Muscle of leg (tissue), 3 donors: ENCODE measurements at regions not wholly inside any gene's neighbourhood (a gene's known extent, or its start where the extent isn't known, plus 50 kb on each side); places are given as distances from the start of the nearest gene placed in this dataset.
A peak's percentile ranks its signal among the peaks of the same experiment; 100 is the strongest.
"Not testable (repeated sequence)": the region's sequence is repeated elsewhere in the genome, so short reads cannot be mapped to it uniquely, and the experiment has no call there.

Source experiments
- DNase-seq: peaks from one replicate; pipeline ENCODE4 v3.0.0; 2013
- H3K27ac ChIP-seq: one replicate; pipeline ENCODE4 v1.5.1; 2013; ENCODE audit warnings: mild to moderate bottlenecking, low read length, control low read depth
- H3K27me3 ChIP-seq: one replicate; pipeline ENCODE4 v1.6.1; 2013; ENCODE audit warnings: low read length; ENCODE audit not compliant: control insufficient read depth, insufficient read depth
- H3K36me3 ChIP-seq: one replicate; pipeline ENCODE4 v1.6.1; 2013; ENCODE audit warnings: low read length; ENCODE audit not compliant: control insufficient read depth, insufficient read depth
- H3K4me1 ChIP-seq: one replicate; pipeline ENCODE4 v1.6.1; 2013; ENCODE audit warnings: low read length; ENCODE audit not compliant: control insufficient read depth, insufficient read depth
- H3K4me3 ChIP-seq: one replicate; pipeline ENCODE4 v1.5.1; 2013; ENCODE audit warnings: low read length, control low read depth
- H3K9me3 ChIP-seq: replicated peaks from 2 replicates; pipeline ENCODE4 v1.6.1; 2013; ENCODE audit warnings: low read depth, low read length; ENCODE audit not compliant: control insufficient read depth
- WGBS: methylation state at CpG from one replicate; pipeline ENCODE4 v1.1.5; 2013; ENCODE audit warnings: missing lambda C conversion rate; ENCODE audit not compliant: insufficient coverage; 5-methylcytosine and 5-hydroxymethylcytosine counted together

DNA sequence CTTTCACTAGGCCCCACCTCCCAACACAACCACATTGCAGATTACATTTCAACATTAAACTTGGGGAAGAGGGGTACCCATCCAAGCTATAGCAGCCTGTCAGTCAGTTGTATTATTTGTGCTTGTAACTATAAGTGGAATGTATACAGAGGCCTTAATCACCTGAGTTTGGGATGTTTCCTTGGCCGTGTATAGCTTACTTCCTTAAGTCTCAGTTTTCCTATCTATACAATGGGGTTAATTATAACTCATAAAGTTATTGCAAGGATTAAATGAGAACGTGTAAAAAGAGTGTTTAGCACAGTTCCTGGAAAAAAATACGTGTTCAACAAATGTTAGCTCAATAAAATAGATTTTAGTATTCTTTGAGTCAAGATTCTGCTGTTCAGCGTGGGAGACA lies 165.5 kb upstream of the FAM20A start:
- Histone ChIP-seq H3K36me3 (no peaks in the 10 kb centered on the region), H3K27me3 (no peaks in the 10 kb centered on the region), H3K4me3 (no peak overlapping the region), H3K4me1 (no peaks in the 10 kb centered on the region), H3K9me3 (no peaks in the 10 kb centered on the region), H3K27ac (no peak overlapping the region)
- no CpG with 5 or more reads among the region's 4 CpGs for WGBS
- no peak for DNase-seq

GRCh38 chr17:68763562-68763961 lies 162.4 kb upstream of the FAM20A start:
- Histone ChIP-seq H3K27me3 (no peaks in the 10 kb centered on the region), H3K4me3 (no peak overlapping the region), H3K36me3 (no peaks in the 10 kb centered on the region), H3K4me1 (peaks cover 4% of the 10 kb centered on the region), H3K27ac (no peak overlapping the region), H3K9me3 (no peaks in the 10 kb centered on the region)
- no peak for DNase-seq
- 57% methylated on average over 1 of the region's 1 CpG for WGBS

DNA sequence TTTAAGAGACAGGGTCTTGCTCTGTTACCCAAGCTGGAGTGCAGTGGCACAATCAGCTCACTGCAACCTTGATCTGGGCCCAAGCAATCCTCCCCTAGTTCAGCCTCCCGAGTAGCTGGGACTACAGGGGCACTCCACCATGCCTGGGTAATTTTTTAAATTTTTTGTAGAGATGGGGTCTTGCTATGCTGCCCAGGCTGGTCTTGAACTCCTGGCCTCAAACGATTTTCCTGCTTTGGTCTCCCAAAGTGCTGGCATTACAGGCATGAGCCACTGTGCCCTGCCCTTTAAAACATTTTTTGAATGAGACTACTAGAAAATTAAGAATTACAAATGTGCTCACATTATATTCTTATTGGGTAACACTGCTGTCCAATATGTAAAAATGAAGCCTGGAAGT lies 161.7 kb upstream of the FAM20A start:
- WGBS, result no CpG with 5 or more reads among the region's 2 CpGs
- Histone ChIP-seq H3K27me3 (no peaks in the 10 kb centered on the region), H3K4me3 (no peak overlapping the region)

DNA sequence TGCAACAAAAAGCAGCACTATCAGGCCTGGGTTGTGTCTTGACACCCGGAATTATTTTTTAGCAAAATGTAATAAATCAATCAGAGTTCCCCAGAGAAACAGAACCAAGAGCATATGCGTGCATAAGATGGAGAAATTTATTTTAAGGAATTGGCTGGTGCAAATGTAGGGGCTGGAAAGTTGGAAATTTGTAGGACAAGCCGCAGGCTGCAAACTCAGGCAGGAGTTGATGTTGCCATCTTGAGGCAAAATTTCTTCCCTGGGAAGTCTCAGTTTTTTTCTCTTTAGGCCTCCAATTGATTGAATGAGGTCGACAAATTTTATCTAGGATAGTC lies 158.9 kb upstream of the FAM20A start:
- no peaks in the 10 kb centered on the region for H3K9me3 ChIP-seq
- H3K4me3 ChIP-seq, result no peak overlapping the region
- WGBS, result 100% methylated on average over 1 of the region's 4 CpGs
- DNase-seq, result no peak
- H3K4me1 ChIP-seq, result peaks cover 4% of the 10 kb centered on the region
- H3K36me3 ChIP-seq, result no peaks in the 10 kb centered on the region
- no peaks in the 10 kb centered on the region for H3K27me3 ChIP-seq
- H3K27ac ChIP-seq, result no peak overlapping the region

More for the DNA sequence above, 161.7 kb upstream of the FAM20A start:
- DNase-seq, result no peak
- Histone ChIP-seq H3K4me1 (peaks cover 4% of the 10 kb centered on the region), H3K36me3 (no peaks in the 10 kb centered on the region), H3K9me3 (no peaks in the 10 kb centered on the region), H3K27ac (no peak overlapping the region)

DNA sequence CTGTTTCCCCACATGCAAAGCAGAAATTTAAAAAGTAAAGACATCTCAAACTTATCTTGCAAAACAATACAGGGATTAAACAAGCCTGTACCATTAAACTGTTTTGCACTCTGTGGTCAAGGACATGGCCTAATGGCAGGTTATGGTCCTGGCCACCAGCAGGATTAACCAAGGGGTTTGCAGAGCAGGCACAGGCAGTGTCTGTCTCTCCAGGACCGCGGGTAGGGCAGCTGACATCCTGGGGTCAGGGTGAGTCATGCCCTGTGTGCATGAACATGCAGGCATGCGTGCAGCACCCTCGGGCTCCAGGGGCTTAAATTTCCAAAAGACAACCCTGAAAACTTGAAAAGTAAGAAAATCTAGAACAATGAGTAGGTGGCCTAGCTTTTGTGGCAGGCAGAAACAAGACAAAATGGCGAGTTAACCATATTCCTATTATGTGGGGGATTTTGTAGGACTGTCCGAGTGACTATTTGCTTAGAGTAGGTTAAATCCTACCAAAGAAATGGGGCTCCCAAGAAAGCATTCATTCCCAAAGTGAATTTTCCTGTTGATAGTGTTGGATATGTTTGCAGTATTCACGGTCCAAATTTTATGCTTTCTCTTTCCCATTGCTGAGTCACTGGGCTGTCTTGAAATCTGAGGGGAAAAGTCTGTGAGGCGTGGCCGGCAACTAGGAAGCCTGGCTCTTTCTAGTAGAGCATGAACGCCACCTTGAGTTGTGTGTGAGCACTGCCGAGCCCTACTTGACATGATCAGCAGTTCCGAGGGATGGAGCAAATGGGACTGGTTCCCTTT lies 158.4 kb upstream of the FAM20A start:
- Histone ChIP-seq H3K4me1 (peaks cover 4% of the 10 kb centered on the region), H3K36me3 (no peaks in the 10 kb centered on the region), H3K27ac (peak overlapping the region; percentile 85), H3K27me3 (no peaks in the 10 kb centered on the region), H3K9me3 (no peaks in the 10 kb centered on the region), H3K4me3 (peak overlapping the region; percentile 29)
- WGBS, result 5% methylated on average over 9 of the region's 12 CpGs
- DNase-seq, result peak; percentile 98

- no peaks in the 10 kb centered on the region for H3K27me3 ChIP-seq
- peak overlapping the region; percentile 85 for H3K27ac ChIP-seq
These were observed 157.8 kb upstream of the FAM20A start for GRCh38 chr17:68759002-68759342.

DNA sequence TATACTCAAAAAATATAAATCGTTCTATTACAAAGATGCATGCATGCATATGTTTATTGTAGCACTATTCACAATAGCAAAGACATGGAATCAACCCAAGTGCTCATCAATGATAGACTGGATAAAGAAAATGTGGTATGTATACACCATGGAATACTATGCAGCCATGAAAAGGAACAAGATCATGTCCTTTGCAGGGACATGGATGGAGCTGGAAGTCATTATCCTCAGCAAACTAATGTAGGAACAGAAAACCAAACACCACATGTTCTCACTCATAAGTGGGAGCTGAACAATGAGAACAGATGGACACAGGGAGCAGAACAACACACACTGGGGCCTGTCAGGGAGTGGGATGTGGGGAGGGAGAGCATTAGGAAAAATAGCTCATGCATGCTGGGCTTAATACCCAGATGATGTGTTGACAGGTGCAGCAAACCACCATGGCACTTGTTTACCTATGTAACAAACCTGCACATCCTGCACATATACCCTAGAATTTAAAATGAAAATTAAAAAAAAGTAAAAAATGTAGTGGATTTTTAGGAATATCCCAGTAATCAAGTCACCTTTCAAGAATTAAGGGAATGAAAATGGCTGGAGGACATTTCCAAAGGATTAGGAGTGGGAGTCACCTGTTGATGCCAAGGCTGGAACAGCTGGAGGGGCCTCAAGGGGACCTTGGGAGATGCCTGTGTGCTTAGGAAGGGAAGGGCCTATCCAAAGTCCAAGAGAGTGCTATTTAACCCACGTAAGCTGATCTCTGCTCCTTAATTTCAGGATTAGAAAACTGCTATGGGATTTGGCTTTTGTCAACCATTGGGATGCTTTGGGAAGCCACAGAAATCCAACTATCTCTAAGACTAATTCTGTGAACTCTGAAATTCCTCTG lies 156.9 kb upstream of the FAM20A start:
- H3K27ac ChIP-seq, H3K36me3 ChIP-seq, H3K4me3 ChIP-seq, H3K4me1 ChIP-seq, H3K9me3 ChIP-seq, DNase-seq, H3K27me3 ChIP-seq: not testable (repeated sequence)
- WGBS, result no CpG with 5 or more reads among the region's 2 CpGs

More at GRCh38 chr17:68759002-68759342, 157.8 kb upstream of the FAM20A start:
- H3K4me3 ChIP-seq, result no peak overlapping the region
- H3K4me1 ChIP-seq, result peaks cover 4% of the 10 kb centered on the region
- no peak for DNase-seq
- no peaks in the 10 kb centered on the region for H3K36me3 ChIP-seq
- WGBS, result no CpG with 5 or more reads among the region's 6 CpGs
- no peaks in the 10 kb centered on the region for H3K9me3 ChIP-seq

GRCh38 chr17:68753985-68754769 lies 153.0 kb upstream of the FAM20A start:
- H3K36me3 ChIP-seq, result no peaks in the 10 kb centered on the region
- no peak for DNase-seq
- H3K4me1 ChIP-seq, result no peaks in the 10 kb centered on the region
- H3K27me3 ChIP-seq, result no peaks in the 10 kb centered on the region
- no peaks in the 10 kb centered on the region for H3K9me3 ChIP-seq
- no peak overlapping the region for H3K27ac ChIP-seq
- no peak overlapping the region for H3K4me3 ChIP-seq
- WGBS, result 96% methylated on average over 7 of the region's 9 CpGs

- no peak overlapping the region for H3K4me3 ChIP-seq
- DNase-seq, result no peak
- H3K27ac ChIP-seq, result peak overlapping the region; percentile 31
- H3K27me3 ChIP-seq, result no peaks in the 10 kb centered on the region
- no peaks in the 10 kb centered on the region for H3K4me1 ChIP-seq
- WGBS, result 55% methylated on average over 2 of the region's 6 CpGs
- H3K9me3 ChIP-seq, result peaks cover 4% of the 10 kb centered on the region
- no peaks in the 10 kb centered on the region for H3K36me3 ChIP-seq
These were observed 149.0 kb upstream of the FAM20A start for GRCh38 chr17:68750208-68750562.
